GM10266 (cell line): ENCODE measurements at regions not wholly inside any gene's neighbourhood (a gene's known extent, or its start where the extent isn't known, plus 50 kb on each side); places are given as distances from the start of the nearest gene placed in this dataset.

Source experiments
- DNase-seq: peaks from one replicate; pipeline ENCODE4 v3.0.0; 2012; ENCODE audit errors: extremely low spot score
- CTCF ChIP-seq: IDR thresholded peaks from 2 replicates; pipeline ENCODE4 v1.5.1; 2012; ENCODE audit warnings: mild to moderate bottlenecking, low read depth; ENCODE audit not compliant: control insufficient read depth, insufficient read depth; ENCODE audit errors: missing control alignments

- DNase-seq: no peak
- no peak for TF ChIP-seq CTCF
Observed at GRCh38 chr7:52254396-52255010, 780.9 kb upstream of the POM121L12 start.

- no peak for TF ChIP-seq CTCF
- no peak for DNase-seq
Observed at GRCh38 chr7:52253953-52254352, 781.5 kb upstream of the POM121L12 start.

GRCh38 chr7:52249741-52250140 is 785.7 kb upstream of the POM121L12 start:
- no peak for TF ChIP-seq CTCF
- no peak for DNase-seq

- TF ChIP-seq CTCF: no peak
- no peak for DNase-seq
Observed at GRCh38 chr7:52247518-52247917, 787.9 kb upstream of the POM121L12 start.

GRCh38 chr7:52243685-52244084 is 791.7 kb upstream of the POM121L12 start:
- DNase-seq: no peak
- no peak for TF ChIP-seq CTCF

- no peak for DNase-seq
- TF ChIP-seq CTCF: no peak
Observed at GRCh38 chr7:52233248-52233647, 802.2 kb upstream of the POM121L12 start.

GRCh38 chr7:52211930-52212329 is 823.5 kb upstream of the POM121L12 start:
- no peak for DNase-seq
- TF ChIP-seq CTCF: no peak
